Astrocyte (in vitro differentiated cells and primary cell): ENCODE measurements at regions not wholly inside any gene's neighbourhood (a gene's known extent, or its start where the extent isn't known, plus 50 kb on each side); places are given as distances from the start of the nearest gene placed in this dataset.

ENCODE experiments used
- CTCF ChIP-seq: IDR thresholded peaks from 2 replicates; pipeline ENCODE4 v1.5.1; 2011; ENCODE audit warnings: low read depth, mild to moderate bottlenecking, inconsistent platforms, low read length, moderate library complexity; ENCODE audit not compliant: insufficient read depth
- EZH2 ChIP-seq: IDR thresholded peaks from 2 replicates; pipeline ENCODE4 v1.6.1; 2012; ENCODE audit warnings: mild to moderate bottlenecking, low read length, inconsistent platforms; ENCODE audit not compliant: insufficient read depth

- TF ChIP-seq CTCF = no peak
- no peak for TF ChIP-seq EZH2
These were observed 111.9 kb downstream of the EFNB2 start for GRCh38 chr13:106423530-106423929.
